GM12864 (cell line): ENCODE measurements at regions not wholly inside any gene's neighbourhood (a gene's known extent, or its start where the extent isn't known, plus 50 kb on each side); places are given as distances from the start of the nearest gene placed in this dataset.

Experiments
- DNase-seq: peaks from one replicate; pipeline ENCODE4 v3.0.0-alpha.2; 2011; ENCODE audit warnings: low read depth
- H3K4me3 ChIP-seq: 2 replicates; pipeline ENCODE4 v1.5.1; 2011; ENCODE audit warnings: mild to moderate bottlenecking, low read depth, low read length, control low read depth
- CTCF ChIP-seq: IDR thresholded peaks from 2 replicates; pipeline ENCODE4 v1.5.1; 2011; ENCODE audit warnings: low read depth, mild to moderate bottlenecking, moderate library complexity, low read length, control low read depth, inconsistent platforms; ENCODE audit errors: missing control alignments

DNA sequence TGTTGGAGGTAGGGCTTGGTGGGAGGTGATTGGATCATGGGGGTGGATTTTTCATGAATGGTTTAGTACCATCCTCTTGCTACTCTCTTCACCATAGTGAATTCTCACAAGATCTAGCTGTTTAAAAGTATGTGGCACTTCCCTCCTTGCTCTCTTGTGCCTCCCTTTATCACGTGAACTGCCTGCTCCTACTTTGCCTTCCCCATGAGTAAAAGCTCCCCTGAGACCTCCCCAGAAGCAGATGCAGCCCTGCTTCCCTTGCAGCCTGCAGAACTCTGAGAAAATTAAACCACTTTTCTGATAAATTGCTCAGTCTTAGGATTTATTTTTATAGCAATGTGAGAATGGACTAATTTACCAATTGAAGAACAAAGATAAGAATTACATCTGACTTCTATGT is 223.1 kb downstream of the RNF144A start:
- no peak for DNase-seq
- TF ChIP-seq CTCF, result no peak
- H3K4me3 ChIP-seq, result no peak overlapping the region

DNA sequence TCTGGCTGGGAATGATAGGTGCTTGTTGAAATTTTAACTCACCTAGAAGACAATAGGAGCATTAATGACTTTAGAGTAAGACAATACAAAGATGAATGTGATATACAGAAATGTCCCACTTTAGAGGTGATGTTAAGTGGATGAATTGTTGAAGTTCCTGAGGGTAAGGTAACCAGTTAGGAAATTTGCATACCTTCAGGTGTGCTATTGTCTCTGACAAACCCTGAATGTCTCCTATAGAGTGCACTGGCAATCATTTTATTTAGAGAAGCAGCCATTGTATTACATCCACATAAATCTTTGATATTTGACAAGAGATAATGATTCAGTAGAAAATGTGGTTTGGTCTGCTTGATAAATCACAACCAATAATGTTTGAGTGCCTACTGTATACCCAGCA is 228.5 kb downstream of the RNF144A start:
- TF ChIP-seq CTCF, result no peak

DNA sequence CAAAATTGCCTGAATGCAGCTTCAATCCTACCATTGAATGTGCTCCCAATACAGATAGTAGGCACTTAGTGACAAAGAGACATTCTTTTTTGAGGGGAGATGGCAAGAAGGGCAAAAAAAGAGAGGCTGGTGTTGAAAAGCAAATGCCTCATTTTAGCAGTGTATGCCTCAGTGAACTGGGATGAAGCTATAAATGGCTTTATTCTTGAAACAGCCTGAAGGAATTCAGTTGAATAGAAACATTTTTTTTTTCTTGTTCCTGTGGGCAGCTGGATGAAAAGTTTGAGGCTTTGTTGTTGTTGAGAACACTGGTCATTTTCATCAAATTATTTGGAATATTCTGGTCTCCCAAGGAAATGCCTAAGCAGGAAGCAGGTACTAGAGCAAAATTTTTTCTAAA is 228.9 kb downstream of the RNF144A start:
- no peak for DNase-seq
- no peak for TF ChIP-seq CTCF
- H3K4me3 ChIP-seq, result no peak overlapping the region

More for the DNA sequence above, 228.5 kb downstream of the RNF144A start:
- no peak for DNase-seq
- H3K4me3 ChIP-seq, result no peak overlapping the region

GRCh38 chr2:7154656-7155055 is 237.4 kb downstream of the RNF144A start:
- no peak for TF ChIP-seq CTCF
- no peak for DNase-seq
- H3K4me3 ChIP-seq, result no peak overlapping the region

DNA sequence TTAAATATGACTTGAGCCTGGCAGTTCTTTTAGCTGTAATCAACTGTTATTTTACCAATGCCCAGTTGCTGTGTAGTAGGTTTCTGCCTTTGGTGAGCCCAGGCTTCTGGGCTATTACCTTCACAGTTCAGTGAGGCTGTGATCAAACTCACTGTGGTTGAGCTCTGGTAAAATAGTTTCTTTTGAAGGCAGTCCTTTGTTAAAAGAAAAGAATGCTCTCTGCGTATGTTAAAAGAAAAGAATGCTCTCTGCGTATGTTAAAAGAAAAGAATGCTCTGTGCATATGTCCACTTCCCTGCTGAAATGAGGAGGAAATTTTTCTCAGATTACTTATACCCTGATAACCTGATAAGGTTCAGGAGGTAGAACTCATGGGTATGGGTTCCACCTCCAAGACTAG is 244.3 kb downstream of the RNF144A start:
- H3K4me3 ChIP-seq, result no peak overlapping the region
- no peak for TF ChIP-seq CTCF
- DNase-seq, result no peak

GRCh38 chr2:7165736-7166135 is 248.5 kb downstream of the RNF144A start:
- H3K4me3 ChIP-seq, result no peak overlapping the region
- no peak for TF ChIP-seq CTCF
- no peak for DNase-seq

- no peak for DNase-seq
- TF ChIP-seq CTCF, result no peak
- H3K4me3 ChIP-seq, result no peak overlapping the region
Measured at GRCh38 chr2:7167801-7168411, 250.7 kb downstream of the RNF144A start.
